ENCODE measurements at regions not wholly inside any gene's neighbourhood (a gene's known extent, or its start where the extent isn't known, plus 50 kb on each side); places are given as distances from the start of the nearest gene placed in this dataset.

- intact Hi-C loops (cut with DNase I) = no loop called here
- Histone ChIP-seq H3K9me3 (no peaks in the 10 kb centered on the region), H3K4me1 (no peaks in the 10 kb centered on the region), H3K27ac (no peak overlapping the region), H3K27me3 (no peaks in the 10 kb centered on the region), H3K4me3 (no peak overlapping the region), H3K36me3 (no peaks in the 10 kb centered on the region)
- 40 to 54% (median 49%) methylated on average over 2 of the region's 2 CpGs for WGBS, 4 donors
- TF ChIP-seq CTCF (IDR thresholded peaks at IDR 0.05) = no peak
- TF ChIP-seq POLR2A (IDR thresholded peaks at IDR 0.05) = no peak
- DNase-seq (no peak), ATAC-seq (no peak)
Observed at GRCh38 chrX:82973646-82974045, 534.4 kb upstream of the POU3F4 start.

GRCh38 chrX:82998163-82998562, 509.9 kb upstream of the POU3F4 start:
- no peaks in the 10 kb centered on the region for H3K36me3 ChIP-seq
- H3K9me3 ChIP-seq = peaks cover 0 to 4% (median 0%) of the 10 kb centered on the region in 12 donors
- intact Hi-C loops (cut with DNase I) = no loop called here
- H3K27ac ChIP-seq = no peak overlapping the region
- no peaks in the 10 kb centered on the region for H3K4me1 ChIP-seq
- no peak for ATAC-seq
- DNase-seq = no peak
- TF ChIP-seq CTCF (IDR thresholded peaks at IDR 0.05) (no peak), POLR2A (IDR thresholded peaks at IDR 0.05) (no peak)
- peaks cover 0 to 4% (median 0%) of the 10 kb centered on the region in 9 donors for H3K27me3 ChIP-seq
- WGBS, 4 donors = 82 to 90% (median 87%) methylated on average over 1 of the region's 1 CpG
- no peak overlapping the region for H3K4me3 ChIP-seq

- ATAC-seq (no peak), DNase-seq (no peak)
- H3K27me3 ChIP-seq = peaks cover 0 to 4% (median 0%) of the 10 kb centered on the region in 9 donors
- H3K4me1 ChIP-seq = no peaks in the 10 kb centered on the region
- no peak overlapping the region for H3K4me3 ChIP-seq
- no peaks in the 10 kb centered on the region for H3K9me3 ChIP-seq
- H3K36me3 ChIP-seq = no peaks in the 10 kb centered on the region
- no peak overlapping the region for H3K27ac ChIP-seq
- 63 to 88% (median 72%) methylated on average over 1 of the region's 1 CpG for WGBS, 4 donors
- intact Hi-C loops (cut with DNase I) = no loop called here
- no peak for TF ChIP-seq CTCF (IDR thresholded peaks at IDR 0.05)
- no peak for TF ChIP-seq POLR2A (IDR thresholded peaks at IDR 0.05)
Observed at GRCh38 chrX:83004012-83004411, 504.1 kb upstream of the POU3F4 start.

- ATAC-seq (no peak), DNase-seq (no peak)
- H3K4me1 ChIP-seq = no peaks in the 10 kb centered on the region
- WGBS, 4 donors = 57 to 63% (median 59%) methylated on average over 6 of the region's 6 CpGs
- no peak overlapping the region for H3K27ac ChIP-seq
- H3K36me3 ChIP-seq = no peaks in the 10 kb centered on the region
- no peaks in the 10 kb centered on the region for H3K9me3 ChIP-seq
- H3K27me3 ChIP-seq = no peaks in the 10 kb centered on the region
- no peak overlapping the region for H3K4me3 ChIP-seq
- intact Hi-C loops (cut with DNase I) = no loop called here
- TF ChIP-seq CTCF (IDR thresholded peaks at IDR 0.05) (peak in 6 of 12 donors; percentile 17 to 47 (median 30)), POLR2A (IDR thresholded peaks at IDR 0.05) (no peak)
Observed at GRCh38 chrX:83008415-83008814, 499.7 kb upstream of the POU3F4 start.

Measured in heart left ventricle (tissue), 16 donors.